A673 (cell line): ENCODE measurements at regions not wholly inside any gene's neighbourhood (a gene's known extent, or its start where the extent isn't known, plus 50 kb on each side); places are given as distances from the start of the nearest gene placed in this dataset.

Source experiments
- CTCF ChIP-seq: fragments of 300-800, 200-600 bp; sonication (generic); conservative IDR thresholded peaks from 2 replicates; pipeline ENCODE4 v1.5.1; 2017; ENCODE audit warnings: low read depth, mild to moderate bottlenecking, antibody characterized with exemption, low read length, moderate library complexity, mixed read lengths
- EZH2 ChIP-seq: fragments of 200-600 bp; sonication (generic); IDR thresholded peaks from 2 replicates; pipeline ENCODE4 v1.6.1; 2017; ENCODE audit warnings: borderline replicate concordance, low read depth, mild to moderate bottlenecking, mixed read lengths, antibody characterized with exemption, low read length; ENCODE audit not compliant: poor library complexity, severe bottlenecking

- TF ChIP-seq CTCF (no peak), EZH2 (no peak)
Measured at GRCh38 chr1:4345094-4345493, 309.3 kb upstream of the AJAP1 start.
